K562 (cell line): ENCODE measurements at regions not wholly inside any gene's neighbourhood (a gene's known extent, or its start where the extent isn't known, plus 50 kb on each side); places are given as distances from the start of the nearest gene placed in this dataset.
"Not testable (repeated sequence)": the region's sequence is repeated elsewhere in the genome, so short reads cannot be mapped to it uniquely, and the experiment has no call there.

Source experiments
- ATAC-seq: fragments of 200-7000 bp; cut with Tn5 transposase; 3 replicates; pipeline ENCODE4 v1.9.1; 2020; ENCODE audit warnings: moderate library complexity
- BruUV-seq: library from RNA; stranded (reverse); fragments of 400-500 nt; replicated peaks from 2 replicates; lab custom pipeline; 2021; lab: Mats Ljungman, UMichigan
- CTCF ChIA-PET: fragments of 300-600 bp; formaldehyde crosslinking; extraction: SDS; loops from one replicate; lab custom pipeline; 2021; ENCODE audit warnings: low intra/inter-chr PET ratio; lab: Yijun Ruan, JAX
- POLR2A ChIA-PET: fragments of 300-600, 350-650 bp; sonication (Branson Sonifier 250); formaldehyde crosslinking; extraction: SDS; loops from one replicate; lab custom pipeline; 2021; ENCODE audit warnings: antibody characterized with exemption, inconsistent platforms; lab: Yijun Ruan, JAX
- DNase-seq, 4 experiments: peaks; one replicate each; pipeline versions ENCODE4 v3.0.0 to v3.0.0-alpha.2; 2011 to 2018; ENCODE audit warnings: low spot score in 3 of 4, mixed read lengths in 3 of 4; ENCODE audit errors: extremely low read depth in 1 of 4
- FAIRE-seq: peaks from 2 replicates; lab custom pipeline; 2011; peaks lifted over from hg19 to GRCh38; lab: Jason Lieb, UNC
- H2AFZ ChIP-seq: 2 replicates; pipeline ENCODE4 v1.6.0; 2011; ENCODE audit warnings: low read depth, low read length, control low read depth, inconsistent platforms
- H3K27ac ChIP-seq: fragments of 200-600 bp; 3 replicates; pipeline ENCODE4 v1.8.0; 2011; ENCODE audit warnings: low read depth, mild to moderate bottlenecking, control low read depth, inconsistent platforms, low read length, moderate library complexity, mixed read lengths; ENCODE audit errors: extremely low read depth
- H3K27me3 ChIP-seq, 2 experiments: fragments of 300-600 bp in 1 of 2; 2 replicates in 1 of 2; 3 replicates in 1 of 2; pipeline versions ENCODE4 v1.6.0 to v1.8.0; 2011; ENCODE audit warnings: inconsistent platforms in 2 of 2, low read length in 2 of 2, mild to moderate bottlenecking in 1 of 2, mixed read lengths in 1 of 2, moderate library complexity in 1 of 2; ENCODE audit not compliant: control insufficient read depth in 2 of 2, insufficient read depth in 2 of 2
- H3K36me3 ChIP-seq: fragments of 300-600 bp; 3 replicates; pipeline ENCODE4 v1.8.0; 2011; ENCODE audit warnings: mild to moderate bottlenecking, low read length, inconsistent platforms; ENCODE audit not compliant: control insufficient read depth, insufficient read depth
- H3K4me1 ChIP-seq, 2 experiments: fragments of 200-600 bp in 1 of 2; replicated peaks in 1 of 2; 2 replicates in 1 of 2; 3 replicates in 1 of 2; pipeline versions ENCODE4 v1.5.1 to v1.8.0; 2011; ENCODE audit warnings: inconsistent platforms in 2 of 2, low read length in 2 of 2, mild to moderate bottlenecking in 1 of 2, mixed read lengths in 1 of 2, moderate library complexity in 1 of 2; ENCODE audit not compliant: control insufficient read depth in 2 of 2, insufficient read depth in 2 of 2
- H3K4me2 ChIP-seq: 2 replicates; pipeline ENCODE4 v1.6.1; 2011; ENCODE audit warnings: low read length, control low read depth, inconsistent platforms, mixed read lengths; ENCODE audit not compliant: insufficient read depth
- H3K4me3 ChIP-seq: fragments of 200-600 bp; sonication (generic), shearing (Covaris generic); 2 replicates; pipeline ENCODE4 v1.5.1; 2016; ENCODE audit warnings: control low read depth, inconsistent platforms
- H3K79me2 ChIP-seq: fragments of 200-600 bp; 3 replicates; pipeline ENCODE4 v1.8.0; 2011; ENCODE audit warnings: low read length, inconsistent platforms; ENCODE audit not compliant: control insufficient read depth, insufficient read depth
- H3K9ac ChIP-seq, 2 experiments: 2 replicates each; pipeline versions ENCODE4 v1.6.0 to v1.6.1; 2011; ENCODE audit warnings: low read depth in 2 of 2, low read length in 2 of 2, control low read depth in 1 of 2, inconsistent platforms in 1 of 2, mild to moderate bottlenecking in 1 of 2, mixed read lengths in 1 of 2; ENCODE audit not compliant: insufficient read depth in 1 of 2
- H3K9me1 ChIP-seq: one replicate; pipeline ENCODE4 v1.6.0; 2011; ENCODE audit warnings: inconsistent platforms, mild to moderate bottlenecking, low read length, moderate library complexity; ENCODE audit not compliant: control insufficient read depth, insufficient read depth
- H3K9me3 ChIP-seq: replicated peaks from 2 replicates; pipeline ENCODE4 v1.5.1; 2011; ENCODE audit warnings: low read depth, low read length, inconsistent platforms; ENCODE audit not compliant: control insufficient read depth, insufficient read depth
- H4K20me1 ChIP-seq: replicated peaks from 2 replicates; pipeline ENCODE4 v1.6.1; 2011; ENCODE audit warnings: low read length, inconsistent platforms, mixed read lengths; ENCODE audit not compliant: control insufficient read depth, insufficient read depth
- TAF9B ChIP-seq: fragments of 450-650 bp; IDR thresholded peaks from 2 replicates; pipeline ENCODE4 v1.6.1; 2018; ENCODE audit warnings: mild to moderate bottlenecking; ENCODE audit not compliant: partially characterized antibody
- WGBS: fragments of 100-300 bp; shearing (Covaris generic); methylation state at CpG from one replicate; pipeline ENCODE4 v1.1.6; 2016; ENCODE audit warnings: low coverage, mixed read lengths; ENCODE audit not compliant: insufficient coverage; ENCODE audit errors: missing lambda C conversion rate; 5-methylcytosine and 5-hydroxymethylcytosine counted together
- in situ Hi-C: fragments of 300-500 bp; cut with MboI; formaldehyde crosslinking; loops from 4 replicates; pipeline ENCODE4 v1.15.0; 2018; ENCODE audit warnings: inconsistent platforms, mixed read lengths
- intact Hi-C: fragments of 100-400 bp; cut with micrococcal nuclease; formaldehyde crosslinking; loops from 2 replicates; pipeline ENCODE4 v1.14.2; 2022

DNA sequence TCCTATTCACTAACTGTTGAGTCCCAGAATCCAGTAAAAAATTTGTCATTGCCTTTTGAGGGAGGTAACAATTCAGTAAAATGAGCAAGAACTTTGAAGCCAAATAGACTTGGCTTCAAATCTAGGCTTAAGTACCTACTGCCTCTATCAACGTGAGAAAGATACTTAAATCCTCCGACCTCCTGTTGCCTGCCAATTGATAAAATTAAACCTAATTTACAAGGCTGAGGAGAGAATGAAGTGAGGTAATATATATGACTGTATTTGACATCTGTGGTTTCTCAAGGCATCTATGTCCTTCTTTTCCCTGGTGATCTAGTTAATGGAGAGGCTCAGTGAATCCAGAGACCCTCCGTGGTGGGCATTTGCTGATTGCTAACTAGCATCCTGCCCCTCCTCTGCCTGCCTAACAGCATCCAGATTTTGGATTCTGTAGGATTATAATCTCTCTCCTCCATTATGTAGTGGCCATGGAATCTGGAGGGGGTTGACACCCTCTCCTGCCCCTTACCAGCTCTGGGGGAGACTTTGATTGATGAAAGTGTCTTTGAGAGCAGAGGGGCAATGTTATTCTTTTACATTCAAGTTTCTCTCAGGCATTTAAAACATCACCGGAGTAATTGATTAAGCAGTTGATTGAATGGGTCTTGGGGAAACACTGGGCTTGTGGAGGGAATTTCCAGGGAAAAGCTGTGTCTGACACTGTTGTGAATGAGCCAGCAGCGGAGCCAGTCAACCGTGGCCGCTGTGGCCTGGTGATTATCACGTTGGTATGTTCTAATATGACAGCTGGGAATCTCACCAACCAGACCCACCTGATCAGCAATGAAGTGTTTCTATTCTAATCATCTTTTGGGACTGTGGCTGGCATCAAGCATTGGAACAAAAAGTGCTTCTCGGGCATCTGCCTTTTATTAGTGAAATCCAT, 140.7 kb upstream of the FAM78B start:
- Histone ChIP-seq H3K9me1 (no peaks in the 10 kb centered on the region), H3K4me3 (no peak overlapping the region), H3K9me3 (no peaks in the 10 kb centered on the region), H4K20me1 (no peaks in the 10 kb centered on the region), H3K27ac (no peak overlapping the region), H3K4me1 (no peaks in the 10 kb centered on the region), H3K4me2 (no peak overlapping the region), H3K27me3 (peaks cover 0 to 4% of the 10 kb centered on the region in 2 experiments; a peak in 1 of 5 replicates), H2AFZ (no peak overlapping the region), H3K36me3 (no peaks in the 10 kb centered on the region), H3K79me2 (no peaks in the 10 kb centered on the region), H3K9ac (no peak overlapping the region)
- DNase-seq: no peak
- in situ Hi-C loops: no loop called here
- CTCF ChIA-PET: no interaction called here
- intact Hi-C loops: no loop called here
- POLR2A ChIA-PET: no interaction called here
- ATAC-seq: no peak
- no TSS peak for BruUV-seq
- 0% methylated on average over 9 of the region's 9 CpGs for WGBS
- no peak for TF ChIP-seq TAF9B
- FAIRE-seq: no peak

DNA sequence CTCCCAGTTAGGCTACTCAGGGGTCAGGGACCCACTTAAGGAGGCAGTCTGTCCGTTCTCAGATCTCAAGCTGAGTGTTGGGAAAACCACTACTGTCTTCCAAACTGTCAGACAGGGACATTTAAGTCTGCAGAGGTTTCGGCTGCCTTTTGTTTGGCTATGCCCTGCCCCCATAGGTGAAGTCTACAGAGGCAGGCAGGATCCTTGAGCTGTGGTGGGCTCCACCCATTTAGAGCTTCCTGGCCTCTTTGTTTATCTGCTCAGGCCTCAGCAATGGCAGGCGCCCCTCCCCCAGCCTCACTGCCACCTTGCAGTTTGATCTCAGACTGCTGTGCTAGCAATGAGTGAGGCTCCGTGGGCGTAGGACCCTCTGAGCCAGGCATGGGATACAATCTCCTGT, 149.5 kb upstream of the FAM78B start:
- BruUV-seq, H3K4me2 ChIP-seq, in situ Hi-C loops, H3K27ac ChIP-seq, CTCF ChIA-PET, H3K9me3 ChIP-seq, intact Hi-C loops, H3K4me1 ChIP-seq, H3K9me1 ChIP-seq, FAIRE-seq, H4K20me1 ChIP-seq, H3K27me3 ChIP-seq, H3K36me3 ChIP-seq, ATAC-seq, H2AFZ ChIP-seq, H3K79me2 ChIP-seq, H3K9ac ChIP-seq, H3K4me3 ChIP-seq, DNase-seq: not testable (repeated sequence)
- WGBS: 1% methylated on average over 5 of the region's 5 CpGs
- POLR2A ChIA-PET: interaction anchor here (0.8 kb wide), 1 partner anchor 14 kb away, joined by 3 read pairs; no protein-coding TSS in a partner anchor
